GM19239 (cell line): ENCODE measurements at regions not wholly inside any gene's neighbourhood (a gene's known extent, or its start where the extent isn't known, plus 50 kb on each side); places are given as distances from the start of the nearest gene placed in this dataset.

Source experiments
- DNase-seq: peaks from one replicate; pipeline ENCODE4 v3.0.0; 2011; ENCODE audit warnings: low spot score; ENCODE audit not compliant: insufficient read length
- FAIRE-seq: peaks from 2 replicates; lab custom pipeline; 2011; peaks lifted over from hg19 to GRCh38; lab: Jason Lieb, UNC

- FAIRE-seq (no peak), DNase-seq (no peak)
These were observed 935.4 kb downstream of the TBC1D22A start for GRCh38 chr22:47697861-47698260.

- DNase-seq (no peak), FAIRE-seq (no peak)
These were observed 934.3 kb downstream of the TBC1D22A start for GRCh38 chr22:47696776-47697175.

- DNase-seq (no peak), FAIRE-seq (no peak)
These were observed 932.7 kb downstream of the TBC1D22A start for GRCh38 chr22:47695176-47695575.

GRCh38 chr22:47694536-47695130 is 932.2 kb downstream of the TBC1D22A start:
- FAIRE-seq, result no peak
- DNase-seq, result no peak

- DNase-seq (no peak), FAIRE-seq (no peak)
These were observed 931.2 kb downstream of the TBC1D22A start for GRCh38 chr22:47693606-47694005.

GRCh38 chr22:47692811-47693210 is 930.4 kb downstream of the TBC1D22A start:
- no peak for FAIRE-seq

GRCh38 chr22:47691152-47691895 is 928.9 kb downstream of the TBC1D22A start:
- FAIRE-seq (no peak), DNase-seq (no peak)

More at GRCh38 chr22:47692811-47693210, 930.4 kb downstream of the TBC1D22A start:
- no peak for DNase-seq

GRCh38 chr22:47690586-47690985 is 928.1 kb downstream of the TBC1D22A start:
- DNase-seq, result no peak
- FAIRE-seq, result no peak

GRCh38 chr22:47690166-47690565 is 927.7 kb downstream of the TBC1D22A start:
- FAIRE-seq, result no peak
- DNase-seq, result no peak

GRCh38 chr22:47687776-47688175 is 925.3 kb downstream of the TBC1D22A start:
- no peak for DNase-seq
- no peak for FAIRE-seq

GRCh38 chr22:47687346-47687655 is 924.9 kb downstream of the TBC1D22A start:
- DNase-seq (no peak), FAIRE-seq (no peak)

- DNase-seq (no peak), FAIRE-seq (no peak)
These were observed 924.3 kb downstream of the TBC1D22A start for GRCh38 chr22:47686594-47687345.

- no peak for FAIRE-seq
- no peak for DNase-seq
These were observed 919.1 kb downstream of the TBC1D22A start for GRCh38 chr22:47681411-47682165.

- DNase-seq (no peak), FAIRE-seq (no peak)
These were observed 916.3 kb downstream of the TBC1D22A start for GRCh38 chr22:47678636-47679287.

GRCh38 chr22:47678048-47678447 is 915.6 kb downstream of the TBC1D22A start:
- no peak for DNase-seq
- no peak for FAIRE-seq

GRCh38 chr22:47676685-47677084 is 914.2 kb downstream of the TBC1D22A start:
- DNase-seq (no peak), FAIRE-seq (no peak)

GRCh38 chr22:47674600-47674999 is 912.1 kb downstream of the TBC1D22A start:
- no peak for FAIRE-seq
- DNase-seq, result no peak

GRCh38 chr22:47673557-47673956 is 911.1 kb downstream of the TBC1D22A start:
- no peak for DNase-seq
- no peak for FAIRE-seq

- FAIRE-seq, result no peak
- DNase-seq, result no peak
These were observed 910.1 kb downstream of the TBC1D22A start for GRCh38 chr22:47672526-47672925.

GRCh38 chr22:47665151-47665550 is 902.7 kb downstream of the TBC1D22A start:
- DNase-seq (no peak), FAIRE-seq (no peak)
